ENCODE measurements at regions not wholly inside any gene's neighbourhood (a gene's known extent, or its start where the extent isn't known, plus 50 kb on each side); places are given as distances from the start of the nearest gene placed in this dataset.

DNA sequence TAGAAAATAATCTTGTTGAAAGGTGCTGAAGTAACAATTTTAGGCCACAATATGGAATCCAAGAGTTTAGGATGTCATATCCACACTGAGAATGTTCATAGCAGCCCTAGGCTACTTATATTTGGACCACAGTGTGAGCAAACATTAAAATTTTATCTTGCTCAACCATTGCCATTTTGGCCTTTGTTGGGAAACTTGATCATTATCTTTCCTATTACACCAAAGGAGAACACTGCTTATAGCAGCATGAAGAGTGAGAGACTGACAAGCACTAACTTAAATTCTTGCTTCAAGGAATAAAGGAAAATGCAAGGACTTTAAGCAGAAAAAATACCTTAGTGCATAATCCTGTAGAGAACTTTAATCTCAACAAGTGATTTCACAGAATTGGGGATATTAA lies 86.3 kb upstream of the LRRTM4 start:
- no peaks in the 10 kb centered on the region for H3K4me1 ChIP-seq (ENCODE audit: insufficient read depth, low read length, poor library complexity, severe bottlenecking)
- intact Hi-C loops (cut with micrococcal nuclease; ENCODE audit: unreplicated experiment) = no loop called here
- H3K9me3 ChIP-seq (ENCODE audit: low read depth, low read length, poor library complexity, severe bottlenecking) = no peaks in the 10 kb centered on the region
- ChIA-PET POLR2A (ENCODE audit: low non-redundant PET) (no interaction called here), CTCF (no interaction called here)
- TF ChIP-seq, protein P1, sequence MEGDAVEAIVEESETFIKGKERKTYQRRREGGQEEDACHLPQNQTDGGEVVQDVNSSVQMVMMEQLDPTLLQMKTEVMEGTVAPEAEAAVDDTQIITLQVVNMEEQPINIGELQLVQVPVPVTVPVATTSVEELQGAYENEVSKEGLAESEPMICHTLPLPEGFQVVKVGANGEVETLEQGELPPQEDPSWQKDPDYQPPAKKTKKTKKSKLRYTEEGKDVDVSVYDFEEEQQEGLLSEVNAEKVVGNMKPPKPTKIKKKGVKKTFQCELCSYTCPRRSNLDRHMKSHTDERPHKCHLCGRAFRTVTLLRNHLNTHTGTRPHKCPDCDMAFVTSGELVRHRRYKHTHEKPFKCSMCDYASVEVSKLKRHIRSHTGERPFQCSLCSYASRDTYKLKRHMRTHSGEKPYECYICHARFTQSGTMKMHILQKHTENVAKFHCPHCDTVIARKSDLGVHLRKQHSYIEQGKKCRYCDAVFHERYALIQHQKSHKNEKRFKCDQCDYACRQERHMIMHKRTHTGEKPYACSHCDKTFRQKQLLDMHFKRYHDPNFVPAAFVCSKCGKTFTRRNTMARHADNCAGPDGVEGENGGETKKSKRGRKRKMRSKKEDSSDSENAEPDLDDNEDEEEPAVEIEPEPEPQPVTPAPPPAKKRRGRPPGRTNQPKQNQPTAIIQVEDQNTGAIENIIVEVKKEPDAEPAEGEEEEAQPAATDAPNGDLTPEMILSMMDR (conservative IDR thresholded peaks at IDR 0.05; ENCODE audit: low read depth, low read length) = no peak
- TF ChIP-seq EZH2 (IDR thresholded peaks at IDR 0.05; ENCODE audit: borderline replicate concordance, low read depth, low read length, poor library complexity, severe bottlenecking) = no peak
- DNase-seq (ENCODE audit: low spot score) = no peak
- no peaks in the 10 kb centered on the region for H3K27me3 ChIP-seq (replicated peaks; ENCODE audit: insufficient read depth, low read depth, low read length, poor library complexity)
- no peak overlapping the region for H3K27ac ChIP-seq (ENCODE audit: low read depth, low read length, poor library complexity, severe bottlenecking)
- no peaks in the 10 kb centered on the region for H3K36me3 ChIP-seq (ENCODE audit: insufficient read depth, low read length, poor library complexity, severe bottlenecking)
- no TSS peak for BruUV-seq (replicated peaks)
- no peak overlapping the region for H3K4me3 ChIP-seq (ENCODE audit: low read depth, low read length, poor library complexity, severe bottlenecking)

DNA sequence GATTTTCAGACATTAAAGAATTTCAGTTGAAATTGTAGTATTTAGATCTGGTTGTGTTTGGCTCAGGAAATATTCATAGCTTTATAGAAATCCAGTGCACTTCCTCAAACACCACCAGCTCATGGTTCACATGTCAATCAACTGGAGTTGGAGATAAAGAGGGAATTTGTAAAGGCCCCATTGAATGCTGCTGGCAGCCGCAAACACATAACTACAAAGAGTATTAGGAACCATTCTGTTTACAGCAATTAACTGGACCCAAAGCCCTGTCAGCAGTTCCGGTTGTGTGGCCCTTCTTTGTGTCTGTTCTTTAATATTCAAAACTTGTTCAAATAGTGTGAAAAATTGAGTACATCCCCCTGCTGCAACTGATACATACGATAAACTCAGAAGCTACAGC lies 107.4 kb upstream of the LRRTM4 start:
- H3K4me1 ChIP-seq (ENCODE audit: insufficient read depth, low read length, poor library complexity, severe bottlenecking) = peaks cover 20% of the 10 kb centered on the region
- ChIA-PET POLR2A (ENCODE audit: low non-redundant PET) (interaction anchor here (0.6 kb wide), 1 partner anchor 62 kb away, joined by 3 read pairs; no protein-coding TSS in a partner anchor), CTCF (interaction anchor here (0.6 kb wide), 1 partner anchor 324 kb away, joined by 3 read pairs; no protein-coding TSS in a partner anchor)
- intact Hi-C loops (cut with micrococcal nuclease; ENCODE audit: unreplicated experiment) = no loop called here
- TF ChIP-seq, protein P1 (conservative IDR thresholded peaks at IDR 0.05; ENCODE audit: low read depth, low read length) = no peak
- TF ChIP-seq EZH2 (IDR thresholded peaks at IDR 0.05; ENCODE audit: borderline replicate concordance, low read depth, low read length, poor library complexity, severe bottlenecking) = no peak
- no TSS peak for BruUV-seq (replicated peaks)
- H3K27ac ChIP-seq (ENCODE audit: low read depth, low read length, poor library complexity, severe bottlenecking) = no peak overlapping the region
- H3K9me3 ChIP-seq (ENCODE audit: low read depth, low read length, poor library complexity, severe bottlenecking) = peaks cover 7% of the 10 kb centered on the region
- peak; percentile 73 for DNase-seq (ENCODE audit: low spot score)
- H3K4me3 ChIP-seq (ENCODE audit: low read depth, low read length, poor library complexity, severe bottlenecking) = no peak overlapping the region
- H3K36me3 ChIP-seq (ENCODE audit: insufficient read depth, low read length, poor library complexity, severe bottlenecking) = no peaks in the 10 kb centered on the region
- H3K27me3 ChIP-seq (replicated peaks; ENCODE audit: insufficient read depth, low read depth, low read length, poor library complexity) = no peaks in the 10 kb centered on the region

DNA sequence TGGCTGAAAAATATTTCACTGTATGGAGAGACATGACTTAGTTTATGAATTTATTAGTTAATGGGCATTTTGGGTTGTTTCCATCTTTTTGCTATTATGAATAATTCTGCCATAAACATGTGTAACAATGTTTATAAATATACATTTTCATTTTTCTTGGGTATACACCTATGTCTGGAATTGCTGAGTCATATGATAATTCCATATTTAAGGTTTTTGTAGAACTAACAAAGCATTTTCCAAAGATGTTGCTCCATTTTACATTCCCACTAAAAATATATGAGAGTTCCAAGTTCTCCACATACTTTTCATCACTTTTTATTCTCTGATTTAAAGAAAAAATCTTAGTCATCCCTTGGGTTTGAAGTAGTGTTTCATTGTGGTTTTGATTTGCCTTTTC lies 108.8 kb upstream of the LRRTM4 start:
- Histone ChIP-seq H3K4me3 (ENCODE audit: low read depth, low read length, poor library complexity, severe bottlenecking) (no peak overlapping the region), H3K27ac (ENCODE audit: low read depth, low read length, poor library complexity, severe bottlenecking) (no peak overlapping the region), H3K36me3 (ENCODE audit: insufficient read depth, low read length, poor library complexity, severe bottlenecking) (no peaks in the 10 kb centered on the region), H3K4me1 (ENCODE audit: insufficient read depth, low read length, poor library complexity, severe bottlenecking) (peaks cover 20% of the 10 kb centered on the region), H3K27me3 (replicated peaks; ENCODE audit: insufficient read depth, low read depth, low read length, poor library complexity) (no peaks in the 10 kb centered on the region), H3K9me3 (ENCODE audit: low read depth, low read length, poor library complexity, severe bottlenecking) (peaks cover 7% of the 10 kb centered on the region)
- TF ChIP-seq, protein P1 (conservative IDR thresholded peaks at IDR 0.05; ENCODE audit: low read depth, low read length) = no peak
- TF ChIP-seq EZH2 (IDR thresholded peaks at IDR 0.05; ENCODE audit: borderline replicate concordance, low read depth, low read length, poor library complexity, severe bottlenecking) = no peak
- intact Hi-C loops (cut with micrococcal nuclease; ENCODE audit: unreplicated experiment) = no loop called here
- CTCF ChIA-PET = no interaction called here
- BruUV-seq (replicated peaks) = no TSS peak
- POLR2A ChIA-PET (ENCODE audit: low non-redundant PET) = no interaction called here
- DNase-seq (ENCODE audit: low spot score) = no peak

All from A673 (cell line).